ENCODE measurements at regions not wholly inside any gene's neighbourhood (a gene's known extent, or its start where the extent isn't known, plus 50 kb on each side); places are given as distances from the start of the nearest gene placed in this dataset.

GRCh38 chr7:3152714-3153113, 109.0 kb upstream of the CARD11 start:
- H2AFZ ChIP-seq (ENCODE audit: low read depth, low read length) = no peak overlapping the region
- H3K4me1 Mint-ChIP-seq (ENCODE audit: low read depth, unreplicated experiment) = no peaks in the 10 kb centered on the region
- H3K4me3 ChIP-seq (ENCODE audit: insufficient read depth, low read depth, low read length) = no peak overlapping the region
- peaks cover 18% of the 10 kb centered on the region for H3K27me3 Mint-ChIP-seq (ENCODE audit: low read depth, unreplicated experiment)
- no peaks in the 10 kb centered on the region for H4K20me1 ChIP-seq (ENCODE audit: insufficient read depth, low read length)
- no peak overlapping the region for H3K4me3 Mint-ChIP-seq (ENCODE audit: unreplicated experiment)
- TF ChIP-seq CTCF (IDR thresholded peaks at IDR 0.05; ENCODE audit: insufficient read depth, low read depth, low read length) = no peak
- no peak for TF ChIP-seq EZH2 (IDR thresholded peaks at IDR 0.05; ENCODE audit: insufficient read depth, low read length)
- no peaks in the 10 kb centered on the region for H3K27me3 ChIP-seq (ENCODE audit: insufficient read depth, low read length)
- H3K4me1 ChIP-seq (ENCODE audit: insufficient read depth, low read length) = peaks cover 3% of the 10 kb centered on the region
- H3K9ac ChIP-seq (ENCODE audit: low read length) = no peak overlapping the region
- no peak overlapping the region for H3K27ac ChIP-seq (ENCODE audit: low read depth, low read length)
- no peak overlapping the region for H3K4me2 ChIP-seq (ENCODE audit: low read length)
- H3K36me3 Mint-ChIP-seq (ENCODE audit: low read depth, unreplicated experiment) = no peaks in the 10 kb centered on the region
- H3K36me3 ChIP-seq (ENCODE audit: insufficient read depth, low read length) = no peaks in the 10 kb centered on the region
- no peaks in the 10 kb centered on the region for H3K79me2 ChIP-seq (ENCODE audit: insufficient read depth, low read length)
- no peak for DNase-seq (ENCODE audit: low read depth)
- no peaks in the 10 kb centered on the region for H3K9me3 ChIP-seq (ENCODE audit: insufficient read depth, low read depth, low read length)
- no peaks in the 10 kb centered on the region for H3K9me3 Mint-ChIP-seq (ENCODE audit: unreplicated experiment)
- no peak for FAIRE-seq
- no peak overlapping the region for H3K27ac Mint-ChIP-seq (ENCODE audit: unreplicated experiment)

- DNase-seq (ENCODE audit: low read depth) (no peak), FAIRE-seq (no peak)
- Histone ChIP-seq H3K27ac (ENCODE audit: low read depth, low read length) (no peak overlapping the region), H3K79me2 (ENCODE audit: insufficient read depth, low read length) (no peaks in the 10 kb centered on the region), H4K20me1 (ENCODE audit: insufficient read depth, low read length) (no peaks in the 10 kb centered on the region), H2AFZ (ENCODE audit: low read depth, low read length) (no peak overlapping the region), H3K4me2 (ENCODE audit: low read length) (no peak overlapping the region), H3K4me1 (ENCODE audit: insufficient read depth, low read length) (peaks cover 3% of the 10 kb centered on the region), H3K27me3 (ENCODE audit: insufficient read depth, low read length) (no peaks in the 10 kb centered on the region), H3K36me3 (ENCODE audit: insufficient read depth, low read length) (no peaks in the 10 kb centered on the region), H3K9me3 (ENCODE audit: insufficient read depth, low read depth, low read length) (no peaks in the 10 kb centered on the region), H3K4me3 (ENCODE audit: insufficient read depth, low read depth, low read length) (no peak overlapping the region), H3K9ac (ENCODE audit: low read length) (no peak overlapping the region)
- Mint-ChIP-seq H3K27me3 (ENCODE audit: low read depth, unreplicated experiment) (peaks cover 21% of the 10 kb centered on the region), H3K36me3 (ENCODE audit: low read depth, unreplicated experiment) (no peaks in the 10 kb centered on the region), H3K4me3 (ENCODE audit: unreplicated experiment) (no peak overlapping the region), H3K4me1 (ENCODE audit: low read depth, unreplicated experiment) (peaks cover 3% of the 10 kb centered on the region), H3K27ac (ENCODE audit: unreplicated experiment) (no peak overlapping the region), H3K9me3 (ENCODE audit: unreplicated experiment) (no peaks in the 10 kb centered on the region)
- TF ChIP-seq CTCF (IDR thresholded peaks at IDR 0.05; ENCODE audit: insufficient read depth, low read depth, low read length) (no peak), EZH2 (IDR thresholded peaks at IDR 0.05; ENCODE audit: insufficient read depth, low read length) (no peak)
Measured at GRCh38 chr7:3153118-3153517, 109.5 kb upstream of the CARD11 start.

- no peak for FAIRE-seq
Measured at GRCh38 chr7:3154317-3154716, 110.7 kb upstream of the CARD11 start.

More at GRCh38 chr7:3154317-3154716, 110.7 kb upstream of the CARD11 start:
- no peaks in the 10 kb centered on the region for H4K20me1 ChIP-seq (ENCODE audit: insufficient read depth, low read length)
- TF ChIP-seq EZH2 (IDR thresholded peaks at IDR 0.05; ENCODE audit: insufficient read depth, low read length) = no peak
- Mint-ChIP-seq H3K4me1 (ENCODE audit: low read depth, unreplicated experiment) (peaks cover 3% of the 10 kb centered on the region), H3K9me3 (ENCODE audit: unreplicated experiment) (peaks cover 2% of the 10 kb centered on the region), H3K36me3 (ENCODE audit: low read depth, unreplicated experiment) (no peaks in the 10 kb centered on the region), H3K4me3 (ENCODE audit: unreplicated experiment) (no peak overlapping the region), H3K27ac (ENCODE audit: unreplicated experiment) (no peak overlapping the region), H3K27me3 (ENCODE audit: low read depth, unreplicated experiment) (peaks cover 22% of the 10 kb centered on the region)
- no peak overlapping the region for H3K27ac ChIP-seq (ENCODE audit: low read depth, low read length)
- H3K9ac ChIP-seq (ENCODE audit: low read length) = no peak overlapping the region
- H3K36me3 ChIP-seq (ENCODE audit: insufficient read depth, low read length) = no peaks in the 10 kb centered on the region
- H3K4me3 ChIP-seq (ENCODE audit: insufficient read depth, low read depth, low read length) = no peak overlapping the region
- H3K9me3 ChIP-seq (ENCODE audit: insufficient read depth, low read depth, low read length) = no peaks in the 10 kb centered on the region
- H3K27me3 ChIP-seq (ENCODE audit: insufficient read depth, low read length) = no peaks in the 10 kb centered on the region
- H2AFZ ChIP-seq (ENCODE audit: low read depth, low read length) = no peak overlapping the region
- peaks cover 3% of the 10 kb centered on the region for H3K4me1 ChIP-seq (ENCODE audit: insufficient read depth, low read length)
- no peaks in the 10 kb centered on the region for H3K79me2 ChIP-seq (ENCODE audit: insufficient read depth, low read length)
- no peak overlapping the region for H3K4me2 ChIP-seq (ENCODE audit: low read length)
- no peak for DNase-seq (ENCODE audit: low read depth)

All from astrocyte (in vitro differentiated cells and primary cell).